ENCODE measurements at regions not wholly inside any gene's neighbourhood (a gene's known extent, or its start where the extent isn't known, plus 50 kb on each side); places are given as distances from the start of the nearest gene placed in this dataset.
"Not testable (repeated sequence)": the region's sequence is repeated elsewhere in the genome, so short reads cannot be mapped to it uniquely, and the experiment has no call there.

- not testable (repeated sequence) for TF ChIP-seq CTCF (CRISPR knock-in tag; IDR thresholded peaks at IDR 0.05); STAG1 (CRISPR knock-in tag; IDR thresholded peaks at IDR 0.05); KAT7 (CRISPR knock-in tag; IDR thresholded peaks at IDR 0.05; ENCODE audit: borderline replicate concordance); ZNF546 (CRISPR knock-in tag; conservative IDR thresholded peaks at IDR 0.05); POLR2A (IDR thresholded peaks at IDR 0.05; ENCODE audit: insufficient read depth in 1 of 2, low read depth in 2 of 2, low read length in 2 of 2); ZBTB33 (CRISPR knock-in tag; IDR thresholded peaks at IDR 0.05); ZNF335 (CRISPR knock-in tag; IDR thresholded peaks at IDR 0.05)
These were observed 74.7 kb downstream of the ATP6V0E2 start for GRCh38 chr7:149948444-149948843.
